ENCODE measurements at regions not wholly inside any gene's neighbourhood (a gene's known extent, or its start where the extent isn't known, plus 50 kb on each side); places are given as distances from the start of the nearest gene placed in this dataset.

DNA sequence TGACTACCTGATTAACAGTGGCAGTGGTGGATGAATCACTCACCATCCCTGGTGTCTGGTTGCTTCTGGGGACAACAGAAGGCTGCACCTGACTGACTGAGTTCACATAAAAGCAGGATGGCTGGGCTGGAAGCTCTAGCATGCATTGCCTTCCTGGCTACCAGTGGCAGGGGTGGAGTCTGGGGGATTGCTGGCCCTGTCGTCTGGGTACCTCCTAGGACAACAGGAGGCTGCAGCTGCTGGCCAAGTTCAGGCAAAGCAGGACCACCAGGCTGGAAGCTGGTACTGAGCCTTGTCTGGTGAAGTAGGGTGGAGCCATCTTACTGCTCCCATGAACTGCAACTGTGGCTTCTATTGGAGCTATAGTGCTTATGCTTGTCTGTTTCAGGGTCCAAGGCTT lies 480.8 kb upstream of the CTNND2 start:
- TF ChIP-seq, protein P1, sequence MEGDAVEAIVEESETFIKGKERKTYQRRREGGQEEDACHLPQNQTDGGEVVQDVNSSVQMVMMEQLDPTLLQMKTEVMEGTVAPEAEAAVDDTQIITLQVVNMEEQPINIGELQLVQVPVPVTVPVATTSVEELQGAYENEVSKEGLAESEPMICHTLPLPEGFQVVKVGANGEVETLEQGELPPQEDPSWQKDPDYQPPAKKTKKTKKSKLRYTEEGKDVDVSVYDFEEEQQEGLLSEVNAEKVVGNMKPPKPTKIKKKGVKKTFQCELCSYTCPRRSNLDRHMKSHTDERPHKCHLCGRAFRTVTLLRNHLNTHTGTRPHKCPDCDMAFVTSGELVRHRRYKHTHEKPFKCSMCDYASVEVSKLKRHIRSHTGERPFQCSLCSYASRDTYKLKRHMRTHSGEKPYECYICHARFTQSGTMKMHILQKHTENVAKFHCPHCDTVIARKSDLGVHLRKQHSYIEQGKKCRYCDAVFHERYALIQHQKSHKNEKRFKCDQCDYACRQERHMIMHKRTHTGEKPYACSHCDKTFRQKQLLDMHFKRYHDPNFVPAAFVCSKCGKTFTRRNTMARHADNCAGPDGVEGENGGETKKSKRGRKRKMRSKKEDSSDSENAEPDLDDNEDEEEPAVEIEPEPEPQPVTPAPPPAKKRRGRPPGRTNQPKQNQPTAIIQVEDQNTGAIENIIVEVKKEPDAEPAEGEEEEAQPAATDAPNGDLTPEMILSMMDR (IDR thresholded peaks at IDR 0.05 in 8 of 11, conservative IDR thresholded peaks at IDR 0.05 in 3 of 11), result no peak
- no peak for TF ChIP-seq POLR2A (IDR thresholded peaks at IDR 0.05)
- no peak for TF ChIP-seq POLR2AphosphoS5 (IDR thresholded peaks at IDR 0.05)
